OCI-LY7 (cell line): ENCODE measurements at regions not wholly inside any gene's neighbourhood (a gene's known extent, or its start where the extent isn't known, plus 50 kb on each side); places are given as distances from the start of the nearest gene placed in this dataset.
"Not testable (repeated sequence)": the region's sequence is repeated elsewhere in the genome, so short reads cannot be mapped to it uniquely, and the experiment has no call there.

Source experiments
- BruUV-seq: library from RNA; stranded (reverse); fragments of 400-500 nt; replicated peaks from 2 replicates; lab custom pipeline; 2021; lab: Mats Ljungman, UMichigan
- CTCF ChIA-PET: fragments of 300-600 bp; sonication (Branson Sonifier 250); formaldehyde crosslinking; loops from one replicate; lab custom pipeline; 2022; ENCODE audit warnings: antibody characterized with exemption; ENCODE audit not compliant: unreplicated experiment; lab: Charles Lee
- POLR2A ChIA-PET: fragments of 300-600 bp; sonication (Branson Sonifier 250); formaldehyde crosslinking; loops from one replicate; lab custom pipeline; 2022; ENCODE audit warnings: antibody characterized with exemption; lab: Charles Lee
- DNase-seq: peaks from one replicate; pipeline ENCODE4 v3.0.0-alpha.2; 2015; ENCODE audit warnings: low spot score
- H2AFZ ChIP-seq: fragments of 200-600 bp; sonication (generic), shearing (Covaris generic); 2 replicates; pipeline ENCODE4 v1.6.1; 2014; ENCODE audit warnings: mild to moderate bottlenecking, antibody characterized with exemption, low read length, moderate library complexity
- H3K27ac ChIP-seq: fragments of 200-600 bp; sonication (generic); 2 replicates; pipeline ENCODE4 v1.5.1; 2014; ENCODE audit warnings: mixed run types, low read depth, mild to moderate bottlenecking, moderate library complexity, low read length, inconsistent platforms; ENCODE audit not compliant: poor library complexity, severe bottlenecking
- H3K36me3 ChIP-seq: fragments of 200-600 bp; sonication (generic); 2 replicates; pipeline ENCODE4 v1.6.1; 2014; ENCODE audit warnings: mild to moderate bottlenecking, antibody characterized with exemption, low read length, moderate library complexity, mixed read lengths; ENCODE audit not compliant: insufficient read depth
- H3K4me1 ChIP-seq: fragments of 200-600 bp; sonication (generic); 2 replicates; pipeline ENCODE4 v1.5.1; 2014; ENCODE audit warnings: mild to moderate bottlenecking, low read length; ENCODE audit not compliant: insufficient read depth, poor library complexity, severe bottlenecking
- H3K4me2 ChIP-seq: fragments of 200-600 bp; sonication (generic); 2 replicates; pipeline ENCODE4 v1.6.1; 2014; ENCODE audit warnings: mild to moderate bottlenecking, low read length
- H3K4me3 ChIP-seq: fragments of 200-600 bp; sonication (generic); 2 replicates; pipeline ENCODE4 v1.5.1; 2014; ENCODE audit warnings: mild to moderate bottlenecking, low read depth, low read length; ENCODE audit not compliant: poor library complexity, severe bottlenecking
- H3K79me2 ChIP-seq: fragments of 200-600 bp; sonication (generic); 2 replicates; pipeline ENCODE4 v1.6.1; 2016; ENCODE audit warnings: low read depth, mild to moderate bottlenecking, low read length, moderate library complexity, mixed read lengths; ENCODE audit not compliant: insufficient read depth
- H3K9me2 ChIP-seq: fragments of 200-600 bp; sonication (generic); 2 replicates; pipeline ENCODE4 v1.6.1; 2016; ENCODE audit warnings: mild to moderate bottlenecking, low read length, mixed read lengths; ENCODE audit not compliant: insufficient read depth
- H3K9me3 ChIP-seq: fragments of 200-600 bp; sonication (generic); 2 replicates; pipeline ENCODE4 v1.6.1; 2014; ENCODE audit warnings: mild to moderate bottlenecking, mixed run types, low read length, mixed read lengths
- H4K20me1 ChIP-seq: fragments of 200-600 bp; sonication (generic); 2 replicates; pipeline ENCODE4 v1.6.1; 2014; ENCODE audit warnings: mild to moderate bottlenecking, antibody characterized with exemption, low read length, moderate library complexity, mixed read lengths; ENCODE audit not compliant: insufficient read depth
- CTCF ChIP-seq: fragments of 200-600 bp; sonication (generic); conservative IDR thresholded peaks from 2 replicates; pipeline ENCODE4 v1.5.1; 2014; ENCODE audit warnings: mild to moderate bottlenecking, antibody characterized with exemption, low read length, moderate library complexity, mixed read lengths
- EZH2phosphoT487 ChIP-seq: fragments of 200-600 bp; sonication (generic); IDR thresholded peaks from 2 replicates; pipeline ENCODE4 v1.6.1; 2018; ENCODE audit warnings: low read depth, borderline replicate concordance, mild to moderate bottlenecking, mixed run types, antibody characterized with exemption, low read length, moderate library complexity, mixed read lengths
- intact Hi-C: fragments of 100-400 bp; cut with micrococcal nuclease; formaldehyde crosslinking; loops from one replicate; pipeline ENCODE4 v1.10.0; 2022; ENCODE audit not compliant: unreplicated experiment

GRCh38 chr13:91248249-91248648 lies 99.2 kb upstream of the MIR17HG start:
- H3K9me2 ChIP-seq, result no peaks in the 10 kb centered on the region
- H3K27ac ChIP-seq, result no peak overlapping the region
- no peak for DNase-seq
- CTCF ChIA-PET, result no interaction called here
- H3K9me3 ChIP-seq, result no peaks in the 10 kb centered on the region
- H3K36me3 ChIP-seq, result no peaks in the 10 kb centered on the region
- H3K4me1 ChIP-seq, result no peaks in the 10 kb centered on the region
- no peak overlapping the region for H3K4me3 ChIP-seq
- no peaks in the 10 kb centered on the region for H3K79me2 ChIP-seq
- no peak overlapping the region for H2AFZ ChIP-seq
- intact Hi-C loops, result no loop called here
- POLR2A ChIA-PET, result interaction anchor here (0.5 to 6.0 kb wide), 19 partner anchors 9 to 1084 kb away, joined by 3 to 66 read pairs (median 3); no protein-coding TSS in a partner anchor
- H3K4me2 ChIP-seq, result no peak overlapping the region
- no peak for TF ChIP-seq CTCF
- TF ChIP-seq EZH2phosphoT487, result no peak
- H4K20me1 ChIP-seq, result no peaks in the 10 kb centered on the region
- no TSS peak for BruUV-seq

DNA sequence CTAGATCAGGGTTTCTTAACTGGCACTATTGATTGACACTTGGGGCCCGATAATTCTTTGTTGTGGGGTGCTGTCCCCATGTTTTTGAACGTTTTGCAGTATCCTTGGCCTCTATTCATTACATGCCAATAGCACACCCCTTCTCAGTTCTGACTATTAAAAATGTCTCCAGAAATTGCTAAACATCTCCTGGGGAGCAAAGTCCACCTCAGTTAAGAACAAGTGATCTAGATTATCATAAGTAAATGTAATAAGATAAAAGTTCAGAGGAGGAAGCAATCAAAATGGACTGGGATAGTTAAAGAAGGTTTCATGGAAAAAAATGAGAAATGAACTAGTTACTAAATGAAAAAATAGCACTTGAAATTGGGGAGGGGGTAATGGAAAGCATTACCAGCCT lies 98.1 kb upstream of the MIR17HG start:
- no peak for TF ChIP-seq CTCF
- TF ChIP-seq EZH2phosphoT487, result no peak
- CTCF ChIA-PET, result no interaction called here
- H3K27ac ChIP-seq, result no peak overlapping the region

DNA sequence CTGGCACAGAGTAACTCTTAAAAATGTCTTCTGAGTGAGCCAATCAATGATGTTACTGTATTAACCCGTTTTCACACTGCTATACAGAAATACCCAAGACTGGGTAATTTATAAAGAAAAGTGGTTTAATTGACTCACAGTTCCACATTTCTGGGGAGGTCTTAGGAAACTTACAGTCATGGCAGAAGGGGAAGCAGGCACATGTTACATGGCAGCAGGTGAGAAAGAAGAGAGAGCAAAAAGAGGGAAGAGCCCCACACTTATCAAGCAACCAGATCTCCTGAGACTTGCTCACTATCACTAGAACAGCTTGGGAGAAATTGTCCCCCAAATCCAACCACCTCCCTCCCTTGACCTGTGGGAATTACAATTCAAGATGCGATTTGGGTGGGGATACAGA lies 97.6 kb upstream of the MIR17HG start:
- CTCF ChIA-PET, result no interaction called here
- Histone ChIP-seq H3K36me3 (no peaks in the 10 kb centered on the region), H3K4me3 (no peak overlapping the region), H4K20me1 (no peaks in the 10 kb centered on the region), H3K79me2 (no peaks in the 10 kb centered on the region), H3K9me2 (no peaks in the 10 kb centered on the region), H3K9me3 (no peaks in the 10 kb centered on the region), H3K27ac (no peak overlapping the region), H3K4me2 (no peak overlapping the region), H3K4me1 (no peaks in the 10 kb centered on the region), H2AFZ (no peak overlapping the region)
- POLR2A ChIA-PET, result interaction anchor here (0.7 to 1.7 kb wide), 5 partner anchors 18 to 172 kb away, joined by 3 to 6 read pairs (median 3); no protein-coding TSS in a partner anchor
- no peak for DNase-seq
- no TSS peak for BruUV-seq
- intact Hi-C loops, result no loop called here
- TF ChIP-seq CTCF, result no peak
- TF ChIP-seq EZH2phosphoT487, result no peak

More for the DNA sequence above, 98.1 kb upstream of the MIR17HG start:
- POLR2A ChIA-PET, result interaction anchor here (0.7 to 1.7 kb wide), 5 partner anchors 17 to 171 kb away, joined by 3 to 6 read pairs (median 3); no protein-coding TSS in a partner anchor
- H4K20me1 ChIP-seq, result no peaks in the 10 kb centered on the region
- no peaks in the 10 kb centered on the region for H3K79me2 ChIP-seq
- H3K4me2 ChIP-seq, result no peak overlapping the region
- no peaks in the 10 kb centered on the region for H3K4me1 ChIP-seq
- intact Hi-C loops, result no loop called here
- H2AFZ ChIP-seq, result no peak overlapping the region
- H3K4me3 ChIP-seq, result no peak overlapping the region
- no peaks in the 10 kb centered on the region for H3K9me3 ChIP-seq
- DNase-seq, result no peak
- no TSS peak for BruUV-seq
- no peaks in the 10 kb centered on the region for H3K9me2 ChIP-seq
- no peaks in the 10 kb centered on the region for H3K36me3 ChIP-seq

- H4K20me1 ChIP-seq, H2AFZ ChIP-seq, H3K9me3 ChIP-seq, H3K36me3 ChIP-seq, H3K4me2 ChIP-seq, H3K4me3 ChIP-seq, intact Hi-C loops, CTCF ChIA-PET, H3K9me2 ChIP-seq, H3K79me2 ChIP-seq, H3K27ac ChIP-seq, BruUV-seq, H3K4me1 ChIP-seq, DNase-seq: not testable (repeated sequence)
- POLR2A ChIA-PET, result interaction anchor here (0.6 to 1.2 kb wide), 2 partner anchors 22 to 994 kb away, joined by 5 read pairs; no protein-coding TSS in a partner anchor
Measured at GRCh38 chr13:91251573-91251972, 95.9 kb upstream of the MIR17HG start.
